ENCODE measurements at regions not wholly inside any gene's neighbourhood (a gene's known extent, or its start where the extent isn't known, plus 50 kb on each side); places are given as distances from the start of the nearest gene placed in this dataset.

- DNase-seq, result no peak
These were observed 223.1 kb downstream of the C1D start for GRCh38 chr2:67839668-67840067.

- DNase-seq, result peak in 1 of 2 donors; percentile 18
These were observed 222.2 kb downstream of the C1D start for GRCh38 chr2:67840460-67841068.

- DNase-seq, result no peak
These were observed 221.1 kb downstream of the C1D start for GRCh38 chr2:67841711-67842110.

GRCh38 chr2:67842375-67842959 lies 220.3 kb downstream of the C1D start:
- no peak for DNase-seq

- DNase-seq, result no peak
These were observed 218.7 kb downstream of the C1D start for GRCh38 chr2:67844024-67844540.

- DNase-seq, result no peak
These were observed 217.0 kb downstream of the C1D start for GRCh38 chr2:67845621-67846369.

GRCh38 chr2:67846370-67847070 lies 216.3 kb downstream of the C1D start:
- DNase-seq, result peak; percentile 23 to 84

- no peak for DNase-seq
These were observed 214.1 kb downstream of the C1D start for GRCh38 chr2:67848551-67849285.

- no peak for DNase-seq
These were observed 211.8 kb downstream of the C1D start for GRCh38 chr2:67851016-67851415.

GRCh38 chr2:67851956-67852824 lies 210.6 kb downstream of the C1D start:
- DNase-seq, result no peak

GRCh38 chr2:67854103-67854743 lies 208.6 kb downstream of the C1D start:
- no peak for DNase-seq

- DNase-seq, result no peak
These were observed 208.0 kb downstream of the C1D start for GRCh38 chr2:67854798-67855197.

- DNase-seq, result no peak
These were observed 205.9 kb downstream of the C1D start for GRCh38 chr2:67856866-67857265.

- DNase-seq, result no peak
These were observed 205.0 kb downstream of the C1D start for GRCh38 chr2:67857836-67858235.

- no peak for DNase-seq
These were observed 203.9 kb downstream of the C1D start for GRCh38 chr2:67858886-67859285.

- no peak for DNase-seq
These were observed 196.9 kb downstream of the C1D start for GRCh38 chr2:67865917-67866316.

- DNase-seq, result no peak
These were observed 195.1 kb downstream of the C1D start for GRCh38 chr2:67867735-67868134.

- DNase-seq, result no peak
These were observed 191.0 kb downstream of the C1D start for GRCh38 chr2:67871686-67872412.

- no peak for DNase-seq
These were observed 190.3 kb downstream of the C1D start for GRCh38 chr2:67872481-67872880.

- no peak for DNase-seq
These were observed 188.9 kb downstream of the C1D start for GRCh38 chr2:67873916-67874315.

All from inflammatory macrophage treated with lipopolysaccharide for 1 hour (primary cell).